ENCODE measurements at regions not wholly inside any gene's neighbourhood (a gene's known extent, or its start where the extent isn't known, plus 50 kb on each side); places are given as distances from the start of the nearest gene placed in this dataset.
"Not testable (repeated sequence)": the region's sequence is repeated elsewhere in the genome, so short reads cannot be mapped to it uniquely, and the experiment has no call there.

GRCh38 chr7:41437257-41438196 is 265.4 kb downstream of the INHBA start:
- no peaks in the 10 kb centered on the region for H3K9me3 ChIP-seq
- DNase-seq (ENCODE audit: low spot score), result no peak
- H3K4me3 ChIP-seq, result no peak overlapping the region
- H3K27me3 ChIP-seq, result no peaks in the 10 kb centered on the region
- no peak overlapping the region for H3K27ac ChIP-seq
- H3K4me1 ChIP-seq, result no peaks in the 10 kb centered on the region
- no peaks in the 10 kb centered on the region for H3K36me3 ChIP-seq
- no peak for TF ChIP-seq CTCF (IDR thresholded peaks at IDR 0.05)

- TF ChIP-seq CTCF (IDR thresholded peaks at IDR 0.05), result no peak
- no peaks in the 10 kb centered on the region for H3K36me3 ChIP-seq
- DNase-seq (ENCODE audit: low spot score), result no peak
- H3K4me3 ChIP-seq, result no peak overlapping the region
- H3K4me1 ChIP-seq, result no peaks in the 10 kb centered on the region
- no peak overlapping the region for H3K27ac ChIP-seq
- H3K9me3 ChIP-seq, result no peaks in the 10 kb centered on the region
- H3K27me3 ChIP-seq, result no peaks in the 10 kb centered on the region
These were observed 266.8 kb downstream of the INHBA start for GRCh38 chr7:41436139-41436538.

- not testable (repeated sequence) for H3K4me3 ChIP-seq; DNase-seq (ENCODE audit: low spot score); H3K9me3 ChIP-seq; H3K36me3 ChIP-seq; H3K4me1 ChIP-seq; H3K27me3 ChIP-seq; H3K27ac ChIP-seq
These were observed 267.9 kb downstream of the INHBA start for GRCh38 chr7:41435020-41435419.

GRCh38 chr7:41431671-41432070 is 271.2 kb downstream of the INHBA start:
- no peaks in the 10 kb centered on the region for H3K9me3 ChIP-seq

GRCh38 chr7:41428381-41428780 is 274.5 kb downstream of the INHBA start:
- H3K4me3 ChIP-seq, result no peak overlapping the region
- DNase-seq (ENCODE audit: low spot score), result no peak
- H3K27ac ChIP-seq, result no peak overlapping the region
- H3K36me3 ChIP-seq, result no peaks in the 10 kb centered on the region
- no peaks in the 10 kb centered on the region for H3K9me3 ChIP-seq
- no peaks in the 10 kb centered on the region for H3K27me3 ChIP-seq
- H3K4me1 ChIP-seq, result no peaks in the 10 kb centered on the region
- no peak for TF ChIP-seq CTCF (IDR thresholded peaks at IDR 0.05)

More at GRCh38 chr7:41431671-41432070, 271.2 kb downstream of the INHBA start:
- TF ChIP-seq CTCF (IDR thresholded peaks at IDR 0.05), result no peak
- DNase-seq (ENCODE audit: low spot score), result no peak
- Histone ChIP-seq H3K36me3 (no peaks in the 10 kb centered on the region), H3K27ac (no peak overlapping the region), H3K4me3 (no peak overlapping the region), H3K27me3 (no peaks in the 10 kb centered on the region), H3K4me1 (no peaks in the 10 kb centered on the region)

- no peak for TF ChIP-seq CTCF (IDR thresholded peaks at IDR 0.05)
- no peaks in the 10 kb centered on the region for H3K9me3 ChIP-seq
- no peaks in the 10 kb centered on the region for H3K36me3 ChIP-seq
- H3K27me3 ChIP-seq, result no peaks in the 10 kb centered on the region
- DNase-seq (ENCODE audit: low spot score), result no peak
- H3K4me3 ChIP-seq, result no peak overlapping the region
- H3K4me1 ChIP-seq, result no peaks in the 10 kb centered on the region
- no peak overlapping the region for H3K27ac ChIP-seq
These were observed 277.0 kb downstream of the INHBA start for GRCh38 chr7:41425926-41426325.
